ENCODE measurements at regions not wholly inside any gene's neighbourhood (a gene's known extent, or its start where the extent isn't known, plus 50 kb on each side); places are given as distances from the start of the nearest gene placed in this dataset.

DNA sequence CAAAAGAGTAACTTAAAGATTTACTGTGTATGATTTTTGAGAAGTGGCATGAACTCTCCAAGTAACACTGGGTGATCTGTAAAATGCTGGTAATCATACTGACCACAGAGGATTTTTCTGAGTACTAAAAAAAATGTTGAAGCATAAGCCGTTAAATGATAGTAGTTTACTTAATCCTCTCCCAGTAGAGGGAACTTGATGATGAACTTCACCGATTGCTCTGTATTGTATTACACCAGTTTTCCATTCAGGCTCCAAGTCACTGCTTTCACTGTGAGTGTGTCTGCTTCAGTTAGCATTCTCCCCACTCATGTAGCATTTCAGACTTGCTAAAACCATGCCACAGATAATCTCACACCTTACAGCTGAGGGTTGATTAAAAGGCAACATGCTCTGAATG, 294.1 kb downstream of the GBA3 start:
- Mint-ChIP-seq H3K27me3 (no peaks in the 10 kb centered on the region), H3K4me3 (no peak overlapping the region), H3K4me1 (no peaks in the 10 kb centered on the region), H3K9me3 (peaks cover 30% of the 10 kb centered on the region), H3K27ac (ENCODE audit: low read depth) (no peak overlapping the region), H3K36me3 (ENCODE audit: insufficient read depth) (no peaks in the 10 kb centered on the region)
- DNase-seq (ENCODE audit: low spot score in 2 of 2): no peak
- ATAC-seq (replicated peaks; ENCODE audit: extremely low read depth, poor library complexity, severe bottlenecking): no peak

DNA sequence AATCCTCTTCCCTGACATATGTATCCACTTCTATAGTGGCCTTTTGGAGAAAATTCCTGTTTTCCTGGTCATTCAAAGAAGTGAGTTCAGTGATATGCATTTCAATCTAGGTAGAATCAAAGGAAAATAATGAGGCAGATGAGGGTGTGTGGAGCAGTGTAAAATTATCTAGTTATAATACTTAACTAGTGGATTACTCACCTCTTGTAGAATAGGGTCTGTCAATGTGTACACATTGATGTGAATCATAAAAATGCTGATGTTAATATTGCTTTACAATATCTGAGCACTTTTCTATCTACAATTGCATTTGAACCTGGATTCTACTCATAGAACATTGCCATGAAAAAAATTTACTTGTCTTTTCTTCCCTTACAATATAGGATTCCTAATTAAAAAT, 293.5 kb downstream of the GBA3 start:
- Mint-ChIP-seq H3K4me3 (no peak overlapping the region), H3K4me1 (no peaks in the 10 kb centered on the region), H3K27me3 (no peaks in the 10 kb centered on the region), H3K36me3 (ENCODE audit: insufficient read depth) (no peaks in the 10 kb centered on the region), H3K27ac (ENCODE audit: low read depth) (no peak overlapping the region), H3K9me3 (peaks cover 30% of the 10 kb centered on the region)
- ATAC-seq (replicated peaks; ENCODE audit: extremely low read depth, poor library complexity, severe bottlenecking): no peak
- DNase-seq (ENCODE audit: low spot score in 2 of 2): no peak

- Mint-ChIP-seq H3K9me3 (peaks cover 28% of the 10 kb centered on the region), H3K36me3 (ENCODE audit: insufficient read depth) (no peaks in the 10 kb centered on the region), H3K27ac (ENCODE audit: low read depth) (no peak overlapping the region), H3K27me3 (no peaks in the 10 kb centered on the region), H3K4me3 (no peak overlapping the region), H3K4me1 (no peaks in the 10 kb centered on the region)
- ATAC-seq (replicated peaks; ENCODE audit: extremely low read depth, poor library complexity, severe bottlenecking): no peak
- no peak for DNase-seq (ENCODE audit: low spot score in 2 of 2)
These were observed 291.7 kb downstream of the GBA3 start for GRCh38 chr4:22984390-22984789.

GRCh38 chr4:22978656-22979055, 285.9 kb downstream of the GBA3 start:
- Mint-ChIP-seq H3K4me3 (no peak overlapping the region), H3K27me3 (no peaks in the 10 kb centered on the region), H3K4me1 (no peaks in the 10 kb centered on the region), H3K36me3 (ENCODE audit: insufficient read depth) (no peaks in the 10 kb centered on the region), H3K9me3 (peaks cover 18% of the 10 kb centered on the region), H3K27ac (ENCODE audit: low read depth) (no peak overlapping the region)
- ATAC-seq (replicated peaks; ENCODE audit: extremely low read depth, poor library complexity, severe bottlenecking) (no peak), DNase-seq (ENCODE audit: low spot score in 2 of 2) (no peak)

GRCh38 chr4:22970665-22971064, 277.9 kb downstream of the GBA3 start:
- H3K4me1 Mint-ChIP-seq: no peaks in the 10 kb centered on the region
- H3K27me3 Mint-ChIP-seq: no peaks in the 10 kb centered on the region
- peaks cover 24% of the 10 kb centered on the region for H3K9me3 Mint-ChIP-seq
- no peaks in the 10 kb centered on the region for H3K36me3 Mint-ChIP-seq (ENCODE audit: insufficient read depth)
- no peak overlapping the region for H3K4me3 Mint-ChIP-seq
- H3K27ac Mint-ChIP-seq (ENCODE audit: low read depth): no peak overlapping the region
- ATAC-seq (replicated peaks; ENCODE audit: extremely low read depth, poor library complexity, severe bottlenecking) (no peak), DNase-seq (ENCODE audit: low spot score in 2 of 2) (no peak)

GRCh38 chr4:22969287-22969896, 276.7 kb downstream of the GBA3 start:
- no peaks in the 10 kb centered on the region for H3K27me3 Mint-ChIP-seq
- no peak overlapping the region for H3K27ac Mint-ChIP-seq (ENCODE audit: low read depth)
- peaks cover 24% of the 10 kb centered on the region for H3K9me3 Mint-ChIP-seq
- DNase-seq (ENCODE audit: low spot score in 2 of 2) (no peak), ATAC-seq (replicated peaks; ENCODE audit: extremely low read depth, poor library complexity, severe bottlenecking) (no peak)
- no peaks in the 10 kb centered on the region for H3K4me1 Mint-ChIP-seq
- H3K36me3 Mint-ChIP-seq (ENCODE audit: insufficient read depth): no peaks in the 10 kb centered on the region
- H3K4me3 Mint-ChIP-seq: no peak overlapping the region

DNA sequence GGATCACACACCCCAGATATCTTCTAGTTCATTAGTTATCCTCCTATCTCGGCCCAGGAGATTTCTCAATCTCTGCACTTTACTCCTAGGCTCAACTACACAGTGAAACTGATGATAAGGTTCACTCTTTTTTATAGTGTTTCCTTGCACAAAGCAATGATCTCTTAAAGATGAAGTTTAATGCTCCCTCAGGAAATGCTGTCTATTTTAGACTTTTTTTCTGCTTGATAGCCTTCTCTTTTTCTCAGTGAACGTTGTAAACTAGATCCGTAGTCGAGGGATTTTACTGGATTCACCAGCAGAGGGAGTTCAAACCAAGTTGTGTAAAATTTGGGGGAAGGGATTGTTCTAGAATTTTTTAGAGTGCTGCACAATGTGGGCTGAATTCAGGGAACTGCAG, 269.6 kb downstream of the GBA3 start:
- H3K27me3 Mint-ChIP-seq: no peaks in the 10 kb centered on the region
- peaks cover 25% of the 10 kb centered on the region for H3K9me3 Mint-ChIP-seq

GRCh38 chr4:22959483-22959882, 266.7 kb downstream of the GBA3 start:
- H3K4me1 Mint-ChIP-seq: no peaks in the 10 kb centered on the region
- H3K27me3 Mint-ChIP-seq: no peaks in the 10 kb centered on the region
- H3K36me3 Mint-ChIP-seq (ENCODE audit: insufficient read depth): no peaks in the 10 kb centered on the region
- peaks cover 31% of the 10 kb centered on the region for H3K9me3 Mint-ChIP-seq
- DNase-seq (ENCODE audit: low spot score in 2 of 2) (no peak), ATAC-seq (replicated peaks; ENCODE audit: extremely low read depth, poor library complexity, severe bottlenecking) (no peak)
- no peak overlapping the region for H3K4me3 Mint-ChIP-seq
- H3K27ac Mint-ChIP-seq (ENCODE audit: low read depth): no peak overlapping the region

More for the DNA sequence above, 269.6 kb downstream of the GBA3 start:
- H3K4me3 Mint-ChIP-seq: no peak overlapping the region
- ATAC-seq (replicated peaks; ENCODE audit: extremely low read depth, poor library complexity, severe bottlenecking): no peak
- no peaks in the 10 kb centered on the region for H3K36me3 Mint-ChIP-seq (ENCODE audit: insufficient read depth)
- H3K4me1 Mint-ChIP-seq: no peaks in the 10 kb centered on the region
- H3K27ac Mint-ChIP-seq (ENCODE audit: low read depth): no peak overlapping the region
- DNase-seq (ENCODE audit: low spot score in 2 of 2): no peak

DNA sequence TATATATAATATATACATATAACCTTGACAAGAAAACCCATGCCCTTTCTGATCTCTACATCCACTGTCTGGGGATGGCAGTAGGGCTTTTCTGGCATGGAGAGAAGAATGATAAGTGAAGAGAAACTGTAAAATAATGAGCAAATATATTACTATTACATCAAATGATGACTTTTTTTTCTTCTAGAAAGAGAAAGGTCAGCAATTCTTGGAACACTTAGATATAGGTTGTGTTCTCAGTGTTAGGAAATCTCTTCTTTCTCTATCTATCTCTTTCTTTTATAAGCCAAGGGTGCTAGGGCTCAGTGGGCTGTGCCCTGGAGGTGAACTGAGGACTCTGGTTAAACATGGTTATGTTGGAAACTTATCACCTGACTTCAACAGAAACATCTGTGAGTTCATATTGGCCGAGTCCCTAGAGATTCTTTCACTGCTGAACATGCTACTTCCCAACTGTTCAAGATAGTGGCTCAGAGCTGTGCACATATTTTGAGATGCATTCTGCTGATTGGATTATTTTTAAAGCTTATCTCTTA, 265.1 kb downstream of the GBA3 start:
- no peaks in the 10 kb centered on the region for H3K36me3 Mint-ChIP-seq (ENCODE audit: insufficient read depth)
- DNase-seq (ENCODE audit: low spot score in 2 of 2) (no peak), ATAC-seq (replicated peaks; ENCODE audit: extremely low read depth, poor library complexity, severe bottlenecking) (no peak)
- H3K27ac Mint-ChIP-seq (ENCODE audit: low read depth): no peak overlapping the region
- no peaks in the 10 kb centered on the region for H3K27me3 Mint-ChIP-seq
- H3K4me1 Mint-ChIP-seq: no peaks in the 10 kb centered on the region
- no peak overlapping the region for H3K4me3 Mint-ChIP-seq
- peaks cover 26% of the 10 kb centered on the region for H3K9me3 Mint-ChIP-seq

DNA sequence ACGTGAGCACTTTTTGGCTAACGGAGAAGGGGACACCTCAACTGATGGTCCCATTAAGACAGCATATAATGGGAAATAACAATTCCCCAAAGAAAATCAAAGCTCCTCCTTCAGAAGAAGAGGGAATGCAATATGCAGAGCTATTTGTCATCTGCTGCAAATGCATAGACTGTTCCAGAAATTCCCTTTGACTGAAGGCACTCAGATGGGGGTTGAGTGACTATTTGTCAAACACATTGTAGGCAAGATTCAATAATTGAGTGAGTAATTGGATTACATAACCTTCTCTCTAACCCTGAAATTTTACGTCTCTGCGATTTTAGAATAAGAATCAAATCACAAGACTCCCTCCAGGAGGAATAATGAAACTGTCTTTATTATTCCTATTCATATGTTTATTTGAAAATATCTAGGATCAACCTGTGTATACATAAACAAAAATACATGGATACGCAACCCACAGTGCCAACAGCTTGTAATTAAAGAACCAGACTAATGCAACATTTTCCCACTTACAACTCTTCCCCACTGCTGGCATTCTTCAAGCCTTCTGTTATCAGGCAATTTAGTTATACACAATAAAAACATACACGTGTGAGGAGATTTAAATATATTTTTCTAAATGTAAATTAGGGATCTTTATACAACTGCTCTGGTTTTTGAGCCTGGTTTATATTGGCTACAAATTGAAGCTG, 256.6 kb downstream of the GBA3 start:
- Mint-ChIP-seq H3K4me1 (no peaks in the 10 kb centered on the region), H3K27me3 (no peaks in the 10 kb centered on the region), H3K27ac (ENCODE audit: low read depth) (no peak overlapping the region), H3K9me3 (peaks cover 20% of the 10 kb centered on the region), H3K4me3 (no peak overlapping the region), H3K36me3 (ENCODE audit: insufficient read depth) (peaks cover 3% of the 10 kb centered on the region)
- no peak for ATAC-seq (replicated peaks; ENCODE audit: extremely low read depth, poor library complexity, severe bottlenecking)
- no peak for DNase-seq (ENCODE audit: low spot score in 2 of 2)

- Mint-ChIP-seq H3K4me3 (no peak overlapping the region), H3K36me3 (ENCODE audit: insufficient read depth) (peaks cover 3% of the 10 kb centered on the region), H3K4me1 (no peaks in the 10 kb centered on the region), H3K27ac (ENCODE audit: low read depth) (no peak overlapping the region), H3K9me3 (peaks cover 20% of the 10 kb centered on the region), H3K27me3 (no peaks in the 10 kb centered on the region)
- DNase-seq (ENCODE audit: low spot score in 2 of 2) (no peak), ATAC-seq (replicated peaks; ENCODE audit: extremely low read depth, poor library complexity, severe bottlenecking) (no peak)
These were observed 255.1 kb downstream of the GBA3 start for GRCh38 chr4:22947851-22948250.

GRCh38 chr4:22942920-22943559, 250.3 kb downstream of the GBA3 start:
- ATAC-seq (replicated peaks; ENCODE audit: extremely low read depth, poor library complexity, severe bottlenecking) (no peak), DNase-seq (ENCODE audit: low spot score in 2 of 2) (no peak)
- Mint-ChIP-seq H3K27ac (ENCODE audit: low read depth) (no peak overlapping the region), H3K4me3 (no peak overlapping the region), H3K4me1 (no peaks in the 10 kb centered on the region), H3K36me3 (ENCODE audit: insufficient read depth) (no peaks in the 10 kb centered on the region), H3K27me3 (no peaks in the 10 kb centered on the region), H3K9me3 (peaks cover 25% of the 10 kb centered on the region)

Data from central memory CD8-positive, alpha-beta T cell (primary cell).